Trophoblast cell (in vitro differentiated cells and primary cell): ENCODE measurements at regions not wholly inside any gene's neighbourhood (a gene's known extent, or its start where the extent isn't known, plus 50 kb on each side); places are given as distances from the start of the nearest gene placed in this dataset.

Source experiments
- DNase-seq, 2 donors: peaks; one replicate each; pipeline ENCODE4 v3.0.0-alpha.2; 2016
- H2AFZ ChIP-seq: 2 replicates; pipeline ENCODE4 v1.6.1; 2013; ENCODE audit warnings: low read length, moderate library complexity, mild to moderate bottlenecking; ENCODE audit not compliant: insufficient read depth, poor library complexity
- H2AK5ac ChIP-seq: 2 replicates; pipeline ENCODE4 v1.6.1; 2013; ENCODE audit warnings: mild to moderate bottlenecking, low read length
- H2BK120ac ChIP-seq: 2 replicates; pipeline ENCODE4 v1.6.1; 2013; ENCODE audit warnings: low read length, mild to moderate bottlenecking, moderate library complexity; ENCODE audit not compliant: insufficient read depth, poor library complexity
- H2BK12ac ChIP-seq: 2 replicates; pipeline ENCODE4 v1.6.1; 2013; ENCODE audit warnings: mild to moderate bottlenecking, low read length, moderate library complexity
- H2BK5ac ChIP-seq: 2 replicates; pipeline ENCODE4 v1.6.1; 2013; ENCODE audit warnings: low read length, low read depth, moderate library complexity, mild to moderate bottlenecking; ENCODE audit not compliant: poor library complexity
- H3K14ac ChIP-seq: 2 replicates; pipeline ENCODE4 v1.6.1; 2013; ENCODE audit warnings: mild to moderate bottlenecking, low read length
- H3K18ac ChIP-seq: 2 replicates; pipeline ENCODE4 v1.6.1; 2013; ENCODE audit warnings: mild to moderate bottlenecking, low read length
- H3K23ac ChIP-seq: 2 replicates; pipeline ENCODE4 v1.6.1; 2013; ENCODE audit warnings: low read length
- H3K27ac ChIP-seq: 2 replicates; pipeline ENCODE4 v1.5.1; 2013; ENCODE audit warnings: low read depth, mild to moderate bottlenecking, inconsistent platforms, low read length, moderate library complexity
- H3K27me3 ChIP-seq: 2 replicates; pipeline ENCODE4 v1.6.1; 2013; ENCODE audit warnings: inconsistent platforms, mild to moderate bottlenecking, low read length, moderate library complexity; ENCODE audit not compliant: insufficient read depth
- H3K36me3 ChIP-seq, 2 experiments: 1 replicate in 1 of 2; 2 replicates in 1 of 2; pipeline ENCODE4 v1.6.1; 2013; ENCODE audit warnings: low read length in 2 of 2, mild to moderate bottlenecking in 2 of 2, moderate library complexity in 1 of 2; ENCODE audit not compliant: insufficient read depth in 2 of 2, control insufficient read depth in 1 of 2
- H3K4ac ChIP-seq: 2 replicates; pipeline ENCODE4 v1.6.1; 2013; ENCODE audit warnings: low read depth, mild to moderate bottlenecking, low read length, moderate library complexity
- H3K4me1 ChIP-seq, 2 experiments: 1 replicate in 1 of 2; 2 replicates in 1 of 2; pipeline ENCODE4 v1.6.1; 2013; ENCODE audit warnings: low read length in 2 of 2, mild to moderate bottlenecking in 2 of 2, moderate library complexity in 1 of 2; ENCODE audit not compliant: insufficient read depth in 2 of 2, control insufficient read depth in 1 of 2
- H3K4me2 ChIP-seq: 2 replicates; pipeline ENCODE4 v1.6.1; 2013; ENCODE audit warnings: inconsistent platforms, mild to moderate bottlenecking, low read length, moderate library complexity
- H3K4me3 ChIP-seq: 2 replicates; pipeline ENCODE4 v1.5.1; 2013; ENCODE audit warnings: mild to moderate bottlenecking, low read depth, low read length, inconsistent platforms
- H3K79me1 ChIP-seq: one replicate; pipeline ENCODE4 v1.6.1; 2013; ENCODE audit warnings: low read length
- H3K79me2 ChIP-seq: 2 replicates; pipeline ENCODE4 v1.6.1; 2013; ENCODE audit warnings: low read length, mild to moderate bottlenecking; ENCODE audit not compliant: control insufficient read depth, insufficient read depth, poor library complexity
- H3K9ac ChIP-seq: 2 replicates; pipeline ENCODE4 v1.6.1; 2013; ENCODE audit warnings: mild to moderate bottlenecking, low read length
- H3K9me3 ChIP-seq: 2 replicates; pipeline ENCODE4 v1.6.1; 2013; ENCODE audit warnings: low read depth, mild to moderate bottlenecking, control low read depth, inconsistent platforms, low read length; ENCODE audit not compliant: insufficient read depth
- H4K12ac ChIP-seq: 2 replicates; pipeline ENCODE4 v1.6.1; 2013; ENCODE audit warnings: low read depth, mild to moderate bottlenecking, low read length, moderate library complexity
- H4K8ac ChIP-seq: 2 replicates; pipeline ENCODE4 v1.6.1; 2013; ENCODE audit warnings: low read depth, mild to moderate bottlenecking, low read length, moderate library complexity
- H4K91ac ChIP-seq: one replicate; pipeline ENCODE4 v1.6.1; 2013; ENCODE audit warnings: low read depth, mild to moderate bottlenecking, low read length, moderate library complexity
- WGBS: extraction: QIAGEN DNeasy Blood & Tissue Kit; methylation state at CpG from one replicate; pipeline ENCODE4 v1.1.7; 2013; ENCODE audit warnings: missing lambda C conversion rate; ENCODE audit not compliant: insufficient read length, insufficient coverage; ENCODE audit errors: extremely low coverage; 5-methylcytosine and 5-hydroxymethylcytosine counted together

DNA sequence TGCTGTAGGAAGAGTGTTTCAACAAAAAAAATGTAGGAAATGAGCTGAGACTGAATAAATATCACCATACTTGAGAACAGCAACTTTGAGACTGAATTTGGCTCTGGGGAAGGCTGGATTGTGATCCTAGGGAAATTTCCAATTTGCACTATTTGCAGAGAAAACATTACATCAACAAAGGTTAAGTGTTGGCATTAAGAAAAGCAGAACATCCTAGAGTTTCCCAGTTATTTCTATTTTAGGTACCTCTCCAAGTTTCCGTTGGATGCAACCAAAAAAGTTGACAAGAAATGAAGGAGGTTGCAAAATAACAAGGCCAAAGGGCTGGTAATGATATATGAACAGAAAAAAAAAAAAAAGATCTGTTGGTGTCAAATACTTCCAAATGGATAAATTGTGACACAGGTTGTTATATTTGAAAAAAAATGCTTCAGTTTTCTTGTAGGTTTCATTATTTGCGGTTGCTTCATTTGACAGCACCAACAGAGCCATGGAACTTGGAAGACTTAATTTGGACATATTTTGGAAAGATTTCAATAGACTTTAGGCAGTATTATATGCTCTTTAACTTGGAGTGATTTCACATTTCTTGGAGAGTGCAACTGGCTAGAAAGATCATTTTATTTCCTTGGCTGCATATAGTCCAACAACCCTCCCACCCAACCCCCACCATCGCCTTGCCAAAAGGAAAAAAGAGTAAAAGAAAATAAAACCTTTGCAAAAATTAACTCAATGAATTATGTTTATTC, 230.8 kb downstream of the ZNF608 start:
- no peak overlapping the region for H3K9ac ChIP-seq
- H3K4me2 ChIP-seq = no peak overlapping the region
- no peak overlapping the region for H2AFZ ChIP-seq
- H4K12ac ChIP-seq = no peak overlapping the region
- H3K79me1 ChIP-seq = no peaks in the 10 kb centered on the region
- H2BK120ac ChIP-seq = no peak overlapping the region
- no peak overlapping the region for H3K4me3 ChIP-seq
- H3K14ac ChIP-seq = no peak overlapping the region
- H4K8ac ChIP-seq = no peak overlapping the region
- H3K36me3 ChIP-seq = no peaks in the 10 kb centered on the region
- H3K27ac ChIP-seq = no peak overlapping the region
- no peak overlapping the region for H3K23ac ChIP-seq
- H2BK12ac ChIP-seq = no peak overlapping the region
- no peak overlapping the region for H4K91ac ChIP-seq
- no peak overlapping the region for H2AK5ac ChIP-seq
- H3K18ac ChIP-seq = no peak overlapping the region
- no peaks in the 10 kb centered on the region for H3K79me2 ChIP-seq
- peaks cover 2% of the 10 kb centered on the region for H3K9me3 ChIP-seq
- WGBS = no CpG with 5 or more reads among the region's 3 CpGs
- H2BK5ac ChIP-seq = no peak overlapping the region
- no peaks in the 10 kb centered on the region for H3K27me3 ChIP-seq
- DNase-seq = no peak
- no peaks in the 10 kb centered on the region for H3K4me1 ChIP-seq
- H3K4ac ChIP-seq = no peak overlapping the region

DNA sequence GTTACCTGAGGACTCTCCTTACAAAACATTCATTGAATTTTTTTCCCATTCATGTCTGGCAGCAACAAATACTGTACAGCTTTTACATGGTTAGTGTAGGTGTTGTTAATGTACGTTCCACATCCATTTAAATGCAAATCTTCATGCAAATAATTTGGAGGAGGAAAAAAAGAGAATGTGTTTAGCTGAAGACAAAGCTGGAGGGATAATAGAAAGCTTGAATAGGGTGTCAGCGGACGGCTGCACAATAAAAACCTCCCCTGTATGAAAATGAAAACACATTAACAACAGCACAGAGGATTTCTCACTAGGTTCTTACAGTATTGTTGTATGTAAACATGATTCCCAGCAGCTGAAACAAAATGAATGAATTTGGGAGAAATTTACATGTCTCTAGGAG, 231.5 kb downstream of the ZNF608 start:
- Histone ChIP-seq H3K79me2 (no peaks in the 10 kb centered on the region), H2AFZ (no peak overlapping the region), H3K27me3 (no peaks in the 10 kb centered on the region), H4K8ac (no peak overlapping the region), H2AK5ac (no peak overlapping the region), H3K4me3 (no peak overlapping the region), H3K27ac (no peak overlapping the region), H3K79me1 (no peaks in the 10 kb centered on the region), H2BK5ac (no peak overlapping the region), H3K9me3 (peaks cover 2% of the 10 kb centered on the region), H3K23ac (no peak overlapping the region), H3K4me1 (no peaks in the 10 kb centered on the region), H3K4ac (no peak overlapping the region), H2BK120ac (no peak overlapping the region), H3K4me2 (no peak overlapping the region), H3K18ac (no peak overlapping the region), H3K36me3 (no peaks in the 10 kb centered on the region), H3K14ac (no peak overlapping the region), H4K12ac (no peak overlapping the region), H4K91ac (no peak overlapping the region), H2BK12ac (no peak overlapping the region), H3K9ac (no peak overlapping the region)
- no peak for DNase-seq
- no CpG with 5 or more reads among the region's 3 CpGs for WGBS

GRCh38 chr5:124512952-124513632, 233.3 kb downstream of the ZNF608 start:
- WGBS = no CpG with 5 or more reads among the region's 5 CpGs

GRCh38 chr5:124512236-124512635, 234.2 kb downstream of the ZNF608 start:
- Histone ChIP-seq H3K23ac (no peak overlapping the region), H2BK120ac (no peak overlapping the region), H2BK5ac (no peak overlapping the region), H3K14ac (no peak overlapping the region), H2BK12ac (no peak overlapping the region), H3K27me3 (no peaks in the 10 kb centered on the region), H3K4me1 (no peaks in the 10 kb centered on the region), H3K36me3 (no peaks in the 10 kb centered on the region), H3K27ac (no peak overlapping the region), H3K79me2 (no peaks in the 10 kb centered on the region), H2AK5ac (no peak overlapping the region), H4K12ac (no peak overlapping the region), H3K18ac (no peak overlapping the region), H4K8ac (no peak overlapping the region), H3K4me3 (no peak overlapping the region), H3K4ac (no peak overlapping the region), H4K91ac (no peak overlapping the region), H3K9me3 (peaks cover 4% of the 10 kb centered on the region), H3K79me1 (no peaks in the 10 kb centered on the region), H2AFZ (no peak overlapping the region), H3K4me2 (no peak overlapping the region), H3K9ac (no peak overlapping the region)
- no CpG with 5 or more reads among the region's 3 CpGs for WGBS
- no peak for DNase-seq

More at GRCh38 chr5:124512952-124513632, 233.3 kb downstream of the ZNF608 start:
- Histone ChIP-seq H3K27me3 (no peaks in the 10 kb centered on the region), H2BK120ac (no peak overlapping the region), H4K8ac (no peak overlapping the region), H3K36me3 (no peaks in the 10 kb centered on the region), H3K23ac (no peak overlapping the region), H3K4me1 (no peaks in the 10 kb centered on the region), H2AFZ (no peak overlapping the region), H3K4ac (no peak overlapping the region), H3K14ac (no peak overlapping the region), H3K9ac (no peak overlapping the region), H3K9me3 (peaks cover 4% of the 10 kb centered on the region), H3K79me1 (no peaks in the 10 kb centered on the region), H3K18ac (no peak overlapping the region), H3K27ac (no peak overlapping the region), H4K91ac (no peak overlapping the region), H2AK5ac (no peak overlapping the region), H2BK5ac (no peak overlapping the region), H4K12ac (no peak overlapping the region), H3K79me2 (no peaks in the 10 kb centered on the region), H3K4me3 (no peak overlapping the region), H3K4me2 (no peak overlapping the region), H2BK12ac (no peak overlapping the region)
- no peak for DNase-seq
